IMR-90 (cell line): ENCODE measurements at regions not wholly inside any gene's neighbourhood (a gene's known extent, or its start where the extent isn't known, plus 50 kb on each side); places are given as distances from the start of the nearest gene placed in this dataset.
A peak's percentile ranks its signal among the peaks of the same experiment; 100 is the strongest.

Experiments used
- ATAC-seq: fragments of 200-7000 bp; cut with Tn5 transposase; 2 replicates; pipeline ENCODE4 v1.9.1; 2020; ENCODE audit warnings: low read depth, mild to moderate bottlenecking, moderate library complexity
- BruUV-seq: library from RNA; stranded (reverse); fragments of 400-500 nt; replicated peaks from 2 replicates; lab custom pipeline; 2021; lab: Mats Ljungman, UMichigan
- CTCF ChIA-PET: fragments of 300-600 bp; formaldehyde crosslinking; extraction: SDS; loops from one replicate; lab custom pipeline; 2021; ENCODE audit warnings: antibody characterized with exemption; lab: Yijun Ruan, JAX
- POLR2A ChIA-PET: fragments of 300-600 bp; sonication (Branson Sonifier 250); formaldehyde crosslinking; loops from one replicate; lab custom pipeline; 2022; ENCODE audit warnings: antibody characterized with exemption; ENCODE audit not compliant: unreplicated experiment; lab: Charles Lee
- DNase-seq: peaks from one replicate; pipeline ENCODE4 v3.0.0; 2013
- H2AFZ ChIP-seq: replicated peaks from 2 replicates; pipeline ENCODE3; 2013; ENCODE audit warnings: low read length, mild to moderate bottlenecking; ENCODE audit not compliant: poor library complexity
- H2AK5ac ChIP-seq: 2 replicates; pipeline ENCODE4 v1.6.1; 2013; ENCODE audit warnings: low read depth, low read length, inconsistent platforms
- H2AK9ac ChIP-seq: replicated peaks from 2 replicates; pipeline ENCODE3; 2013; ENCODE audit warnings: mild to moderate bottlenecking, low read depth, low read length, moderate library complexity; ENCODE audit not compliant: poor library complexity
- H2BK120ac ChIP-seq: 2 replicates; pipeline ENCODE4 v1.6.1; 2013; ENCODE audit warnings: low read depth, low read length, inconsistent platforms
- H2BK15ac ChIP-seq: 3 replicates; pipeline ENCODE4 v1.6.1; 2013; ENCODE audit warnings: low read depth, low read length, inconsistent platforms
- H2BK20ac ChIP-seq: 2 replicates; pipeline ENCODE4 v1.6.1; 2013; ENCODE audit warnings: low read depth, mild to moderate bottlenecking, inconsistent platforms, low read length, moderate library complexity
- H2BK5ac ChIP-seq: 2 replicates; pipeline ENCODE4 v1.6.1; 2013; ENCODE audit warnings: mild to moderate bottlenecking, low read depth, low read length, inconsistent platforms; ENCODE audit not compliant: poor library complexity, severe bottlenecking
- H3K14ac ChIP-seq: replicated peaks from 2 replicates; pipeline ENCODE4 v1.6.1; 2013; ENCODE audit warnings: low read depth, low read length, inconsistent platforms
- H3K18ac ChIP-seq: 2 replicates; pipeline ENCODE4 v1.6.1; 2013; ENCODE audit warnings: low read depth, low read length, control low read depth
- H3K23ac ChIP-seq: 2 replicates; pipeline ENCODE4 v1.6.1; 2013; ENCODE audit warnings: low read depth, low read length, inconsistent platforms
- H3K27ac ChIP-seq: 2 replicates; pipeline ENCODE4 v1.5.1; 2013; ENCODE audit warnings: mild to moderate bottlenecking, control low read depth, low read length; ENCODE audit not compliant: insufficient read depth
- H3K27me3 ChIP-seq: 2 replicates; pipeline ENCODE4 v1.6.1; 2013; ENCODE audit warnings: low read length; ENCODE audit not compliant: control insufficient read depth, insufficient read depth
- H3K36me3 ChIP-seq: 2 replicates; pipeline ENCODE4 v1.6.1; 2013; ENCODE audit warnings: low read length, mixed read lengths; ENCODE audit not compliant: control insufficient read depth, insufficient read depth
- H3K4ac ChIP-seq: 2 replicates; pipeline ENCODE4 v1.6.1; 2013; ENCODE audit warnings: low read depth, low read length, inconsistent platforms
- H3K4me1 ChIP-seq: 2 replicates; pipeline ENCODE4 v1.6.1; 2013; ENCODE audit warnings: low read length, mixed read lengths; ENCODE audit not compliant: control insufficient read depth, insufficient read depth
- H3K4me2 ChIP-seq: 2 replicates; pipeline ENCODE4 v1.6.1; 2013; ENCODE audit warnings: low read depth, mild to moderate bottlenecking, control low read depth, low read length, moderate library complexity
- H3K4me3 ChIP-seq: 2 replicates; pipeline ENCODE4 v1.5.1; 2013; ENCODE audit warnings: low read depth, mild to moderate bottlenecking, control low read depth, low read length, moderate library complexity; ENCODE audit not compliant: insufficient read depth
- H3K56ac ChIP-seq: 2 replicates; pipeline ENCODE4 v1.6.1; 2013; ENCODE audit warnings: low read length, inconsistent platforms; ENCODE audit not compliant: insufficient read depth; ENCODE audit errors: extremely low read depth
- H3K79me1 ChIP-seq, 2 experiments: 2 replicates each; pipeline ENCODE4 v1.6.1; 2013; ENCODE audit warnings: low read length in 2 of 2, inconsistent platforms in 1 of 2, low read depth in 1 of 2
- H3K9ac ChIP-seq: 2 replicates; pipeline ENCODE4 v1.6.1; 2013; ENCODE audit warnings: low read depth, low read length, control low read depth
- H3K9me1 ChIP-seq: 2 replicates; pipeline ENCODE4 v1.6.1; 2013; ENCODE audit warnings: low read length, inconsistent platforms; ENCODE audit not compliant: insufficient read depth
- H3K9me3 ChIP-seq: 2 replicates; pipeline ENCODE4 v1.6.1; 2013; ENCODE audit warnings: low read length; ENCODE audit not compliant: control insufficient read depth, insufficient read depth
- H4K20me1 ChIP-seq: 2 replicates; pipeline ENCODE4 v1.6.1; 2013; ENCODE audit warnings: low read length, inconsistent platforms; ENCODE audit not compliant: insufficient read depth
- H4K5ac ChIP-seq: 2 replicates; pipeline ENCODE4 v1.6.1; 2013; ENCODE audit warnings: mild to moderate bottlenecking, low read depth, low read length, control low read depth
- H4K8ac ChIP-seq, 2 experiments: 2 replicates each; pipeline ENCODE4 v1.6.1; 2013; ENCODE audit warnings: low read depth in 2 of 2, low read length in 2 of 2, control low read depth in 1 of 2, inconsistent platforms in 1 of 2
- H4K91ac ChIP-seq: 2 replicates; pipeline ENCODE4 v1.6.1; 2013; ENCODE audit warnings: low read depth, low read length, inconsistent platforms; ENCODE audit not compliant: insufficient read depth
- BHLHE40 ChIP-seq: fragments of 150-350 bp; IDR thresholded peaks from 2 replicates; pipeline ENCODE4 v1.6.1; 2016; ENCODE audit warnings: mild to moderate bottlenecking, low read depth, low read length
- CHD1 ChIP-seq: IDR thresholded peaks from 2 replicates; pipeline ENCODE4 v1.6.1; 2012; ENCODE audit warnings: low read depth, low read length, improper control_type of control experiment
- MAZ ChIP-seq: IDR thresholded peaks from 2 replicates; pipeline ENCODE4 v1.6.1; 2012; ENCODE audit warnings: low read depth, mild to moderate bottlenecking, low read length, improper control_type of control experiment, moderate library complexity, borderline replicate concordance
- NFE2L2 ChIP-seq: fragments of 150-350 bp; IDR thresholded peaks from 2 replicates; pipeline ENCODE4 v1.6.1; 2016; ENCODE audit warnings: low read depth, mild to moderate bottlenecking, low read length
- POLR2A ChIP-seq: IDR thresholded peaks from 2 replicates; pipeline ENCODE4 v1.6.1; 2012; ENCODE audit warnings: mild to moderate bottlenecking, low read depth, low read length
- RAD21 ChIP-seq: IDR thresholded peaks from 2 replicates; pipeline ENCODE4 v1.6.1; 2012; ENCODE audit warnings: low read length, improper control_type of control experiment
- RCOR1 ChIP-seq: IDR thresholded peaks from 2 replicates; pipeline ENCODE4 v1.6.1; 2012; ENCODE audit warnings: mild to moderate bottlenecking, low read length, improper control_type of control experiment; ENCODE audit not compliant: insufficient replicate concordance
- RFX5 ChIP-seq: IDR thresholded peaks from 2 replicates; pipeline ENCODE4 v1.8.0; 2012; ENCODE audit warnings: low read depth, mild to moderate bottlenecking, low read length, moderate library complexity
- SMC3 ChIP-seq: fragments of 150-350 bp; IDR thresholded peaks from 2 replicates; pipeline ENCODE4 v1.6.1; 2016; ENCODE audit warnings: low read depth, mild to moderate bottlenecking, antibody characterized with exemption, low read length, moderate library complexity
- WGBS, 2 experiments: methylation state at CpG; one replicate each; pipeline versions ENCODE4 v1.1.5 to v1.1.7; 2013; ENCODE audit warnings: missing lambda C conversion rate in 2 of 2; ENCODE audit not compliant: insufficient read length in 1 of 2; ENCODE audit errors: extremely low coverage in 2 of 2; 5-methylcytosine and 5-hydroxymethylcytosine counted together
- dilution Hi-C: fragments of 300-500 bp; cut with HindIII; formaldehyde crosslinking; loops from one replicate; pipeline ENCODE4 v1.14.3; 2018; ENCODE audit warnings: low sequenced_read_pairs; ENCODE audit not compliant: unreplicated experiment
- in situ Hi-C: fragments of 300-500 bp; cut with MboI; formaldehyde crosslinking; loops from 3 replicates; pipeline ENCODE4 v1.14.3; 2019; ENCODE audit warnings: low sequenced_read_pairs, inconsistent platforms, mixed read lengths
- intact Hi-C: fragments of 100-400 bp; cut with micrococcal nuclease; formaldehyde crosslinking; loops from 2 replicates; pipeline ENCODE4 v1.10.0; 2022
- TF ChIP-seq, protein P1 (sequence below): conservative IDR thresholded peaks from 2 replicates; pipeline ENCODE4 v1.5.1; 2012; ENCODE audit warnings: mild to moderate bottlenecking, low read depth, low read length, improper control_type of control experiment
- TF ChIP-seq, protein P2 (sequence below): fragments of 150-350 bp; IDR thresholded peaks from 2 replicates; pipeline ENCODE4 v1.6.1; 2016; ENCODE audit warnings: low read depth, mild to moderate bottlenecking, low read length, moderate library complexity, borderline replicate concordance

DNA sequence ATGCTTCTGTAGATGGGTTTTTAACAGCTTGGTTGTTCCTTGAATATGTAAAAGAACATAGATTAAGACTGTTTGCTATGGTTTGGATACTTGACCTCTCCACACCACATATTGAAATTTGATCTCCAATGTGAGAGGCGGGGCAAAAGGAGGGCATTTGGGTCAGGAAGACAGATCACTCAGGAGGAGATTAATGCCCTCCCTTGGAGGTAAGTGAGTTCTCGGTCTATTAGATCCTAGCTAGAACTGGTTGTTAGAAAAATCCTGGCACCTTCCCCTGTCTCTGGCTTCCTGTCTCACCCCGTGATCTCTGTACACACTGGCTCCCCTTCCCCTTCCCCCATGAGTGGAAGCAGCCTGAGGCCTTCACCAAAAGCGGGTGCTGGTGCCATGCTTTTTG is 281.1 kb upstream of the ANKRD55 start:
- dilution Hi-C loops, result no loop called here
- no peak overlapping the region for H3K27ac ChIP-seq
- no peak overlapping the region for H2AFZ ChIP-seq

More for the DNA sequence above, 281.1 kb upstream of the ANKRD55 start:
- no peak overlapping the region for H2BK15ac ChIP-seq
- H3K14ac ChIP-seq, result 0 out of 2 replicates have a peak overlapping the region, but pooled peaks have one; percentile 28
- H2BK120ac ChIP-seq, result no peak overlapping the region
- no peak overlapping the region for H3K4me2 ChIP-seq
- no peak overlapping the region for H4K91ac ChIP-seq
- H3K79me1 ChIP-seq, result no peaks in the 10 kb centered on the region
- intact Hi-C loops, result no loop called here
- peaks cover 4% of the 10 kb centered on the region; the same call in 1 of the 2 replicates for H3K9me1 ChIP-seq
- no peaks in the 10 kb centered on the region for H3K9me3 ChIP-seq
- no peak overlapping the region for H3K23ac ChIP-seq
- no peak for ATAC-seq
- in situ Hi-C loops, result no loop called here
- H3K36me3 ChIP-seq, result no peaks in the 10 kb centered on the region
- no peak for DNase-seq
- H3K9ac ChIP-seq, result no peak overlapping the region
- no TSS peak for BruUV-seq
- H3K4me3 ChIP-seq, result no peak overlapping the region
- POLR2A ChIA-PET, result no interaction called here
- H2BK5ac ChIP-seq, result no peak overlapping the region
- no peak overlapping the region for H3K4ac ChIP-seq
- WGBS, 2 experiments, result 60% methylated on average over 1 of the region's 4 CpGs; no CpG with 5 or more reads in 1 of the 2 experiments
- no peaks in the 10 kb centered on the region for H4K20me1 ChIP-seq
- no peak overlapping the region for H4K8ac ChIP-seq
- no peak overlapping the region for H3K18ac ChIP-seq
- CTCF ChIA-PET, result interaction anchor here (1.0 kb wide), 1 partner anchor 61 kb away, joined by 3 read pairs; no protein-coding TSS in a partner anchor
- H2BK20ac ChIP-seq, result no peak overlapping the region
- TF ChIP-seq RFX5 (no peak), POLR2A (no peak), SMC3 (no peak), RAD21 (no peak), MAZ (no peak), NFE2L2 (no peak), CHD1 (no peak), BHLHE40 (no peak), RCOR1 (no peak)
- TF ChIP-seq, protein P1, sequence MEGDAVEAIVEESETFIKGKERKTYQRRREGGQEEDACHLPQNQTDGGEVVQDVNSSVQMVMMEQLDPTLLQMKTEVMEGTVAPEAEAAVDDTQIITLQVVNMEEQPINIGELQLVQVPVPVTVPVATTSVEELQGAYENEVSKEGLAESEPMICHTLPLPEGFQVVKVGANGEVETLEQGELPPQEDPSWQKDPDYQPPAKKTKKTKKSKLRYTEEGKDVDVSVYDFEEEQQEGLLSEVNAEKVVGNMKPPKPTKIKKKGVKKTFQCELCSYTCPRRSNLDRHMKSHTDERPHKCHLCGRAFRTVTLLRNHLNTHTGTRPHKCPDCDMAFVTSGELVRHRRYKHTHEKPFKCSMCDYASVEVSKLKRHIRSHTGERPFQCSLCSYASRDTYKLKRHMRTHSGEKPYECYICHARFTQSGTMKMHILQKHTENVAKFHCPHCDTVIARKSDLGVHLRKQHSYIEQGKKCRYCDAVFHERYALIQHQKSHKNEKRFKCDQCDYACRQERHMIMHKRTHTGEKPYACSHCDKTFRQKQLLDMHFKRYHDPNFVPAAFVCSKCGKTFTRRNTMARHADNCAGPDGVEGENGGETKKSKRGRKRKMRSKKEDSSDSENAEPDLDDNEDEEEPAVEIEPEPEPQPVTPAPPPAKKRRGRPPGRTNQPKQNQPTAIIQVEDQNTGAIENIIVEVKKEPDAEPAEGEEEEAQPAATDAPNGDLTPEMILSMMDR, result no peak
- TF ChIP-seq, protein P2, sequence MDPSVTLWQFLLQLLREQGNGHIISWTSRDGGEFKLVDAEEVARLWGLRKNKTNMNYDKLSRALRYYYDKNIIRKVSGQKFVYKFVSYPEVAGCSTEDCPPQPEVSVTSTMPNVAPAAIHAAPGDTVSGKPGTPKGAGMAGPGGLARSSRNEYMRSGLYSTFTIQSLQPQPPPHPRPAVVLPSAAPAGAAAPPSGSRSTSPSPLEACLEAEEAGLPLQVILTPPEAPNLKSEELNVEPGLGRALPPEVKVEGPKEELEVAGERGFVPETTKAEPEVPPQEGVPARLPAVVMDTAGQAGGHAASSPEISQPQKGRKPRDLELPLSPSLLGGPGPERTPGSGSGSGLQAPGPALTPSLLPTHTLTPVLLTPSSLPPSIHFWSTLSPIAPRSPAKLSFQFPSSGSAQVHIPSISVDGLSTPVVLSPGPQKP, result no peak
- H3K4me1 ChIP-seq, result peaks cover 4% of the 10 kb centered on the region; the same call in 1 of the 2 replicates
- H2AK9ac ChIP-seq, result no peak overlapping the region
- H4K5ac ChIP-seq, result no peak overlapping the region; the same call in 1 of the 2 replicates
- peaks cover 6% of the 10 kb centered on the region for H3K27me3 ChIP-seq
- H2AK5ac ChIP-seq, result no peak overlapping the region
- H3K56ac ChIP-seq, result no peak overlapping the region
